ENCODE measurements at regions not wholly inside any gene's neighbourhood (a gene's known extent, or its start where the extent isn't known, plus 50 kb on each side); places are given as distances from the start of the nearest gene placed in this dataset.

GRCh38 chr2:65529419-65529818 is 97.0 kb upstream of the SPRED2 start:
- no peak for DNase-seq

GRCh38 chr2:65528241-65528574 is 95.8 kb upstream of the SPRED2 start:
- Histone ChIP-seq H3K27me3 (ENCODE audit: control insufficient read depth in 2 of 2, insufficient read depth in 2 of 2, low read length in 2 of 2) (no peaks in the 10 kb centered on the region), H3K4me2 (replicated peaks; ENCODE audit: extremely low read depth, low read length, poor library complexity, severe bottlenecking) (no peak overlapping the region), H3K9me3 (replicated peaks in 1 of 2; ENCODE audit: control insufficient read depth in 1 of 2, insufficient read depth in 1 of 2, low read length in 2 of 2) (no peaks in the 10 kb centered on the region), H3K9ac (ENCODE audit: insufficient read depth, low read length, poor library complexity, severe bottlenecking) (no peak overlapping the region), H3K27ac (ENCODE audit: low read depth in 1 of 2, low read length in 2 of 2) (no peak overlapping the region), H3K36me3 (replicated peaks in 1 of 2; ENCODE audit: control insufficient read depth in 1 of 2, insufficient read depth in 2 of 2, low read length in 2 of 2) (no peaks in the 10 kb centered on the region), H4K20me1 (ENCODE audit: insufficient read depth, low read length) (no peaks in the 10 kb centered on the region), H2AFZ (ENCODE audit: insufficient read depth, low read depth, low read length, poor library complexity, severe bottlenecking) (no peak overlapping the region), H3K4me1 (ENCODE audit: control insufficient read depth in 1 of 2, insufficient read depth in 2 of 2, low read length in 2 of 2) (no peaks in the 10 kb centered on the region), H3K4me3 (replicated peaks in 1 of 3; ENCODE audit: low read depth in 2 of 3, low read length in 3 of 3) (no peak overlapping the region), H3K79me2 (ENCODE audit: insufficient read depth, low read length) (no peaks in the 10 kb centered on the region)
- Mint-ChIP-seq H3K9me3 (peaks cover 0 to 6% (median 0%) of the 10 kb centered on the region in 7 donors), H3K4me1 (peaks cover 1% of the 10 kb centered on the region), H3K27me3 (ENCODE audit: low read depth in 3 of 3) (peaks cover 4 to 7% (median 6%) of the 10 kb centered on the region in 3 donors), H3K27ac (no peak overlapping the region), H3K36me3 (no peaks in the 10 kb centered on the region), H3K4me3 (no peak overlapping the region)
- DNase-seq: no peak
- 80% methylated on average over 1 of the region's 1 CpG for WGBS (ENCODE audit: insufficient coverage)
- TF ChIP-seq CTCF (IDR thresholded peaks at IDR 0.05): no peak
- intact Hi-C loops (cut with micrococcal nuclease): no loop called here

More at GRCh38 chr2:65529419-65529818, 97.0 kb upstream of the SPRED2 start:
- no peak overlapping the region for H3K4me3 ChIP-seq (replicated peaks in 1 of 3; ENCODE audit: low read depth in 2 of 3, low read length in 3 of 3)
- Mint-ChIP-seq H3K27ac (no peak overlapping the region), H3K27me3 (ENCODE audit: low read depth in 3 of 3) (peaks cover 2 to 6% (median 4%) of the 10 kb centered on the region in 3 donors), H3K4me1 (peaks cover 1% of the 10 kb centered on the region), H3K36me3 (no peaks in the 10 kb centered on the region), H3K9me3 (peaks cover 0 to 5% (median 0%) of the 10 kb centered on the region in 7 donors), H3K4me3 (no peak overlapping the region)
- no peak for TF ChIP-seq CTCF (IDR thresholded peaks at IDR 0.05)
- no peak overlapping the region for H3K27ac ChIP-seq (ENCODE audit: low read depth in 1 of 2, low read length in 2 of 2)
- no peaks in the 10 kb centered on the region for H3K36me3 ChIP-seq (replicated peaks in 1 of 2; ENCODE audit: control insufficient read depth in 1 of 2, insufficient read depth in 2 of 2, low read length in 2 of 2)
- H3K9ac ChIP-seq (ENCODE audit: insufficient read depth, low read length, poor library complexity, severe bottlenecking): no peak overlapping the region
- H4K20me1 ChIP-seq (ENCODE audit: insufficient read depth, low read length): no peaks in the 10 kb centered on the region
- no peak overlapping the region for H3K4me2 ChIP-seq (replicated peaks; ENCODE audit: extremely low read depth, low read length, poor library complexity, severe bottlenecking)
- H3K9me3 ChIP-seq (replicated peaks in 1 of 2; ENCODE audit: control insufficient read depth in 1 of 2, insufficient read depth in 1 of 2, low read length in 2 of 2): no peaks in the 10 kb centered on the region
- no peak overlapping the region for H2AFZ ChIP-seq (ENCODE audit: insufficient read depth, low read depth, low read length, poor library complexity, severe bottlenecking)
- H3K79me2 ChIP-seq (ENCODE audit: insufficient read depth, low read length): no peaks in the 10 kb centered on the region
- no peaks in the 10 kb centered on the region for H3K4me1 ChIP-seq (ENCODE audit: control insufficient read depth in 1 of 2, insufficient read depth in 2 of 2, low read length in 2 of 2)
- H3K27me3 ChIP-seq (ENCODE audit: control insufficient read depth in 2 of 2, insufficient read depth in 2 of 2, low read length in 2 of 2): no peaks in the 10 kb centered on the region
- intact Hi-C loops (cut with micrococcal nuclease): no loop called here
- 93% methylated on average over 5 of the region's 5 CpGs for WGBS (ENCODE audit: insufficient coverage)

Measured in CD14-positive monocyte (primary cell).